HepG2 (cell line): ENCODE measurements at regions not wholly inside any gene's neighbourhood (a gene's known extent, or its start where the extent isn't known, plus 50 kb on each side); places are given as distances from the start of the nearest gene placed in this dataset.

ENCODE experiments used
- BHLHE40 ChIP-seq: IDR thresholded peaks from 2 replicates; pipeline ENCODE4 v1.6.1; 2011; ENCODE audit warnings: low read length, improper control_type of control experiment
- GFI1 ChIP-seq: sonication (generic); formaldehyde crosslinking; IDR thresholded peaks from 2 replicates; pipeline ENCODE4 v1.5.0; 2020; ENCODE audit warnings: missing genetic modification reagents, mild to moderate bottlenecking, borderline replicate concordance
- HHEX ChIP-seq: IDR thresholded peaks from 2 replicates; pipeline ENCODE4 v1.6.1; 2016; ENCODE audit warnings: control low read depth
- KAT8 ChIP-seq: IDR thresholded peaks from 2 replicates; pipeline ENCODE4 v1.6.1; 2016; ENCODE audit warnings: missing genetic modification reagents, missing compliant biosample characterization
- KDM5B ChIP-seq: sonication (generic); formaldehyde crosslinking; IDR thresholded peaks from 2 replicates; pipeline ENCODE4 v1.4.0; 2020; ENCODE audit warnings: missing genetic modification reagents, mild to moderate bottlenecking, borderline replicate concordance
- MTF2 ChIP-seq: sonication (generic); formaldehyde crosslinking; IDR thresholded peaks from 2 replicates; pipeline ENCODE4 v1.5.0; 2020; ENCODE audit warnings: missing genetic modification reagents, borderline replicate concordance
- NFATC3 ChIP-seq: sonication (generic); formaldehyde crosslinking; IDR thresholded peaks from 2 replicates; pipeline ENCODE4 v1.5.1; 2020; ENCODE audit warnings: mild to moderate bottlenecking, missing genetic modification reagents
- RAD21 ChIP-seq: fragments of 450-650 bp; formaldehyde crosslinking; IDR thresholded peaks from 2 replicates; pipeline ENCODE4 v1.5.0; 2020; ENCODE audit warnings: mild to moderate bottlenecking
- SAFB2 ChIP-seq: sonication (generic); formaldehyde crosslinking; IDR thresholded peaks from 2 replicates; pipeline ENCODE4 v1.5.1; 2020; ENCODE audit warnings: missing genetic modification reagents, low read depth, mild to moderate bottlenecking, borderline replicate concordance
- SMC3 ChIP-seq: IDR thresholded peaks from 2 replicates; pipeline ENCODE4 v1.6.1; 2011; ENCODE audit warnings: low read length, improper control_type of control experiment
- ZNF264 ChIP-seq: sonication (generic); formaldehyde crosslinking; IDR thresholded peaks from 2 replicates; pipeline ENCODE4 v1.4.0; 2020; ENCODE audit warnings: missing genetic modification reagents
- ZNF335 ChIP-seq: sonication (generic); formaldehyde crosslinking; IDR thresholded peaks from 2 replicates; pipeline ENCODE4 v1.4.0; 2020; ENCODE audit warnings: missing genetic modification reagents
- ZNF33A ChIP-seq: sonication (generic); formaldehyde crosslinking; IDR thresholded peaks from 2 replicates; pipeline ENCODE4 v1.5.1; 2020; ENCODE audit warnings: missing genetic modification reagents, mild to moderate bottlenecking, moderate library complexity, borderline replicate concordance
- ZNF7 ChIP-seq: IDR thresholded peaks from 2 replicates; pipeline ENCODE4 v1.6.1; 2016; ENCODE audit warnings: missing biosample characterization, missing genetic modification reagents
- TF ChIP-seq, protein P1 (sequence below): IDR thresholded peaks from 2 replicates; pipeline ENCODE4 v1.6.1; 2018; ENCODE audit warnings: missing genetic modification reagents, mild to moderate bottlenecking, missing compliant biosample characterization
- TF ChIP-seq, protein P2 (sequence below): sonication (generic); formaldehyde crosslinking; conservative IDR thresholded peaks from 2 replicates; pipeline ENCODE4 v1.8.0; 2022; ENCODE audit warnings: missing genetic modification reagents
- TF ChIP-seq, protein P3 (sequence below): IDR thresholded peaks from 2 replicates; pipeline ENCODE4 v1.4.0; 2020; ENCODE audit warnings: mild to moderate bottlenecking, missing genetic modification reagents
- TF ChIP-seq, protein P4 (sequence below): sonication (generic); formaldehyde crosslinking; conservative IDR thresholded peaks from 2 replicates; pipeline ENCODE4 v1.8.1; 2023; ENCODE audit warnings: missing genetic modification reagents
- TF ChIP-seq, protein P5 (sequence below): sonication (generic); formaldehyde crosslinking; IDR thresholded peaks from 2 replicates; pipeline ENCODE4 v1.4.0; 2020; ENCODE audit warnings: mild to moderate bottlenecking, missing genetic modification reagents

DNA sequence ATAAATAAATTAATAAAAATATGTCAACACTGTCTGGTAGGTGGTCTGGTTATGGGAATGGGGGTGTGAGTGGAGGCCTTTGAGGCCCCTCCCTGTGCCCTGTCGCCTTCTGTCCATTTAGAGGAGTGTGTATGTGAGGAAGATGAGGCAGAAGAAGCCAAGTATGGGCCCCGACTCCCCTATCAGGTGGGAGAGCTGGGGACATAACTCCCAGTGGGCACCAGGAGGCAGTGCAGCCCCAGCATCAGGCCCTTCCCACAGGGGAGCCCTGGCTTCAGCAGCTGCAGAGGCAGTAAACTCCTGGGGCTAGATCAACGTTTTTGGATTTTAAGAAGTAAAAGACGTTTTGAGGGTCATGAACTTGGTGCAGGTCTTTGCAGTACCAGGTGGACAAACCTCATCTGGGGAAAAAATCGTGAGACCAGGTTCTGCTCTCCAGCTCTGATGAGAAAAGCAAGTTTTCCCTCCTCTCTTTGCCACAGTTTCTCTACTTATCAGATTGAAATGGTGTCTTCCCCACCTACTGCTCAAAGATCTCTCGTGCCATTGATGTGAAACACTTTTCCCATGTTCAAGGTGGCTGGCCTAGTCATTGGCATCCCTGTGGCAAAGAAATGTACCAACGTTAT lies 167.8 kb upstream of the EEPD1 start (continued):
- no peak for TF ChIP-seq KDM5B (CRISPR knock-in tag)
- TF ChIP-seq GFI1: no peak
- TF ChIP-seq, protein P1, sequence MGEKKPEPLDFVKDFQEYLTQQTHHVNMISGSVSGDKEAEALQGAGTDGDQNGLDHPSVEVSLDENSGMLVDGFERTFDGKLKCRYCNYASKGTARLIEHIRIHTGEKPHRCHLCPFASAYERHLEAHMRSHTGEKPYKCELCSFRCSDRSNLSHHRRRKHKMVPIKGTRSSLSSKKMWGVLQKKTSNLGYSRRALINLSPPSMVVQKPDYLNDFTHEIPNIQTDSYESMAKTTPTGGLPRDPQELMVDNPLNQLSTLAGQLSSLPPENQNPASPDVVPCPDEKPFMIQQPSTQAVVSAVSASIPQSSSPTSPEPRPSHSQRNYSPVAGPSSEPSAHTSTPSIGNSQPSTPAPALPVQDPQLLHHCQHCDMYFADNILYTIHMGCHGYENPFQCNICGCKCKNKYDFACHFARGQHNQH (CRISPR knock-in tag): peak; percentile 25; the same call in 1 of the 2 replicates
- TF ChIP-seq BHLHE40: 0 out of 2 replicates have a peak, but pooled peaks have one; percentile 6
- TF ChIP-seq, protein P2, sequence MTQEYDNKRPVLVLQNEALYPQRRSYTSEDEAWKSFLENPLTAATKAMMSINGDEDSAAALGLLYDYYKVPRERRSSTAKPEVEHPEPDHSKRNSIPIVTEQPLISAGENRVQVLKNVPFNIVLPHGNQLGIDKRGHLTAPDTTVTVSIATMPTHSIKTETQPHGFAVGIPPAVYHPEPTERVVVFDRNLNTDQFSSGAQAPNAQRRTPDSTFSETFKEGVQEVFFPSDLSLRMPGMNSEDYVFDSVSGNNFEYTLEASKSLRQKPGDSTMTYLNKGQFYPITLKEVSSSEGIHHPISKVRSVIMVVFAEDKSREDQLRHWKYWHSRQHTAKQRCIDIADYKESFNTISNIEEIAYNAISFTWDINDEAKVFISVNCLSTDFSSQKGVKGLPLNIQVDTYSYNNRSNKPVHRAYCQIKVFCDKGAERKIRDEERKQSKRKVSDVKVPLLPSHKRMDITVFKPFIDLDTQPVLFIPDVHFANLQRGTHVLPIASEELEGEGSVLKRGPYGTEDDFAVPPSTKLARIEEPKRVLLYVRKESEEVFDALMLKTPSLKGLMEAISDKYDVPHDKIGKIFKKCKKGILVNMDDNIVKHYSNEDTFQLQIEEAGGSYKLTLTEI: no peak
- no peak for TF ChIP-seq ZNF335 (CRISPR knock-in tag)
- TF ChIP-seq, protein P3, sequence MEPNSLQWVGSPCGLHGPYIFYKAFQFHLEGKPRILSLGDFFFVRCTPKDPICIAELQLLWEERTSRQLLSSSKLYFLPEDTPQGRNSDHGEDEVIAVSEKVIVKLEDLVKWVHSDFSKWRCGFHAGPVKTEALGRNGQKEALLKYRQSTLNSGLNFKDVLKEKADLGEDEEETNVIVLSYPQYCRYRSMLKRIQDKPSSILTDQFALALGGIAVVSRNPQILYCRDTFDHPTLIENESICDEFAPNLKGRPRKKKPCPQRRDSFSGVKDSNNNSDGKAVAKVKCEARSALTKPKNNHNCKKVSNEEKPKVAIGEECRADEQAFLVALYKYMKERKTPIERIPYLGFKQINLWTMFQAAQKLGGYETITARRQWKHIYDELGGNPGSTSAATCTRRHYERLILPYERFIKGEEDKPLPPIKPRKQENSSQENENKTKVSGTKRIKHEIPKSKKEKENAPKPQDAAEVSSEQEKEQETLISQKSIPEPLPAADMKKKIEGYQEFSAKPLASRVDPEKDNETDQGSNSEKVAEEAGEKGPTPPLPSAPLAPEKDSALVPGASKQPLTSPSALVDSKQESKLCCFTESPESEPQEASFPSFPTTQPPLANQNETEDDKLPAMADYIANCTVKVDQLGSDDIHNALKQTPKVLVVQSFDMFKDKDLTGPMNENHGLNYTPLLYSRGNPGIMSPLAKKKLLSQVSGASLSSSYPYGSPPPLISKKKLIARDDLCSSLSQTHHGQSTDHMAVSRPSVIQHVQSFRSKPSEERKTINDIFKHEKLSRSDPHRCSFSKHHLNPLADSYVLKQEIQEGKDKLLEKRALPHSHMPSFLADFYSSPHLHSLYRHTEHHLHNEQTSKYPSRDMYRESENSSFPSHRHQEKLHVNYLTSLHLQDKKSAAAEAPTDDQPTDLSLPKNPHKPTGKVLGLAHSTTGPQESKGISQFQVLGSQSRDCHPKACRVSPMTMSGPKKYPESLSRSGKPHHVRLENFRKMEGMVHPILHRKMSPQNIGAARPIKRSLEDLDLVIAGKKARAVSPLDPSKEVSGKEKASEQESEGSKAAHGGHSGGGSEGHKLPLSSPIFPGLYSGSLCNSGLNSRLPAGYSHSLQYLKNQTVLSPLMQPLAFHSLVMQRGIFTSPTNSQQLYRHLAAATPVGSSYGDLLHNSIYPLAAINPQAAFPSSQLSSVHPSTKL (CRISPR knock-in tag): peak; percentile 24; the same call in 1 of the 2 replicates
- no peak for TF ChIP-seq ZNF264 (CRISPR knock-in tag)
- TF ChIP-seq ZNF7 (CRISPR knock-in tag): no peak
- peak; percentile 94 for TF ChIP-seq SMC3
- TF ChIP-seq ZNF33A: no peak
- no peak for TF ChIP-seq MTF2
- TF ChIP-seq SAFB2 (CRISPR knock-in tag): no peak
- TF ChIP-seq, protein P4, sequence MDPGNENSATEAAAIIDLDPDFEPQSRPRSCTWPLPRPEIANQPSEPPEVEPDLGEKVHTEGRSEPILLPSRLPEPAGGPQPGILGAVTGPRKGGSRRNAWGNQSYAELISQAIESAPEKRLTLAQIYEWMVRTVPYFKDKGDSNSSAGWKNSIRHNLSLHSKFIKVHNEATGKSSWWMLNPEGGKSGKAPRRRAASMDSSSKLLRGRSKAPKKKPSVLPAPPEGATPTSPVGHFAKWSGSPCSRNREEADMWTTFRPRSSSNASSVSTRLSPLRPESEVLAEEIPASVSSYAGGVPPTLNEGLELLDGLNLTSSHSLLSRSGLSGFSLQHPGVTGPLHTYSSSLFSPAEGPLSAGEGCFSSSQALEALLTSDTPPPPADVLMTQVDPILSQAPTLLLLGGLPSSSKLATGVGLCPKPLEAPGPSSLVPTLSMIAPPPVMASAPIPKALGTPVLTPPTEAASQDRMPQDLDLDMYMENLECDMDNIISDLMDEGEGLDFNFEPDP (CRISPR knock-in tag): no peak
- TF ChIP-seq NFATC3 (CRISPR knock-in tag): no peak
- peak; percentile 95 for TF ChIP-seq RAD21 (CRISPR knock-in tag)
- TF ChIP-seq, protein P5, sequence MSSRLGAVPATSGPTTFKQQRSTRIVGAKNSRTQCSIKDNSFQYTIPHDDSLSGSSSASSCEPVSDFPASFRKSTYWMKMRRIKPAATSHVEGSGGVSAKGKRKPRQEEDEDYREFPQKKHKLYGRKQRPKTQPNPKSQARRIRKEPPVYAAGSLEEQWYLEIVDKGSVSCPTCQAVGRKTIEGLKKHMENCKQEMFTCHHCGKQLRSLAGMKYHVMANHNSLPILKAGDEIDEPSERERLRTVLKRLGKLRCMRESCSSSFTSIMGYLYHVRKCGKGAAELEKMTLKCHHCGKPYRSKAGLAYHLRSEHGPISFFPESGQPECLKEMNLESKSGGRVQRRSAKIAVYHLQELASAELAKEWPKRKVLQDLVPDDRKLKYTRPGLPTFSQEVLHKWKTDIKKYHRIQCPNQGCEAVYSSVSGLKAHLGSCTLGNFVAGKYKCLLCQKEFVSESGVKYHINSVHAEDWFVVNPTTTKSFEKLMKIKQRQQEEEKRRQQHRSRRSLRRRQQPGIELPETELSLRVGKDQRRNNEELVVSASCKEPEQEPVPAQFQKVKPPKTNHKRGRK (CRISPR knock-in tag): no peak
- no peak for TF ChIP-seq HHEX (CRISPR knock-in tag)
- no peak for TF ChIP-seq KAT8 (CRISPR knock-in tag)
